Prostate gland (tissue), 2 donors: ENCODE measurements at regions not wholly inside any gene's neighbourhood (a gene's known extent, or its start where the extent isn't known, plus 50 kb on each side); places are given as distances from the start of the nearest gene placed in this dataset.

Source experiments
- CTCF ChIP-seq, 4 experiments: fragments of 200-600 bp in 2 of 4; fragments of 450-650 bp in 2 of 4; sonication (generic) in 2 of 4; IDR thresholded peaks; 1 replicate in 3 of 4; 2 replicates in 1 of 4; pipeline ENCODE4 v1.5.1; 2016 to 2019; ENCODE audit warnings: antibody characterized with exemption in 4 of 4, mild to moderate bottlenecking in 2 of 4, moderate library complexity in 2 of 4
- POLR2AphosphoS5 ChIP-seq: sonication (generic); formaldehyde crosslinking; IDR thresholded peaks from one replicate; pipeline ENCODE4 v1.6.1; 2017; ENCODE audit warnings: antibody characterized with exemption

DNA sequence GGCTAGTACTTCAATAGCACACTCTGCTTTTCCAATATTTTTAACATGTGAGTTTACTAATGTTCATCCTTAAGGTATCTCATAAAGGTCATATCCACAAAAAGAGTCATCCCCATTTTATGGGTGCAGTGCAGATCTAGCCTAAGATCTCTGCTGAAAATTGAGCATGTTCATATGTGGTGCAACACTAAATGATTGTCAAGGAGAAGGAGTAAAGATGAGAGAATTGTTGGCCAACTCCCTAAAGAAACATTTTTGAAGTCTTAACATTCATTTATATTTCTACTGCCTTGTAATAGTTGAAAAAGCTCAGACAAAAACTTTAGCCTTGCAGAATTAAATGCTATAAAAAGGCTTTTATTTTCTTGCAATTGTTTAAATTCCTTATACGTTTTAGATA is 1159.6 kb downstream of the TBL1XR1 start:
- no peak for TF ChIP-seq POLR2AphosphoS5
- TF ChIP-seq CTCF (IDR thresholded peaks at IDR 0.05) = no peak
